Muscle of back (tissue), 3 donors: ENCODE measurements at regions not wholly inside any gene's neighbourhood (a gene's known extent, or its start where the extent isn't known, plus 50 kb on each side); places are given as distances from the start of the nearest gene placed in this dataset.

ENCODE experiments used
- DNase-seq, 3 donors: peaks; one replicate each; pipeline versions ENCODE4 v3.0.0 to v3.0.0-alpha.2; 2013

- DNase-seq, result no peak
These were observed 178.7 kb upstream of the MGAT5 start for GRCh38 chr2:134075204-134075603.

- peak; percentile 52 to 77 (median 66) for DNase-seq
These were observed 175.5 kb upstream of the MGAT5 start for GRCh38 chr2:134078354-134078753.

GRCh38 chr2:134079373-134079772 is 174.5 kb upstream of the MGAT5 start:
- no peak for DNase-seq

GRCh38 chr2:134080386-134081089 is 173.3 kb upstream of the MGAT5 start:
- DNase-seq, result peak; percentile 27 to 78 (median 56)

GRCh38 chr2:134081238-134081938 is 172.5 kb upstream of the MGAT5 start:
- peak in 2 of 3 donors; percentile 10 to 64 for DNase-seq

GRCh38 chr2:134083548-134083947 is 170.3 kb upstream of the MGAT5 start:
- no peak for DNase-seq

- no peak for DNase-seq
These were observed 167.2 kb upstream of the MGAT5 start for GRCh38 chr2:134086594-134087219.

- DNase-seq, result no peak
These were observed 166.4 kb upstream of the MGAT5 start for GRCh38 chr2:134087371-134087921.

GRCh38 chr2:134089454-134089853 is 164.4 kb upstream of the MGAT5 start:
- DNase-seq, result no peak

- no peak for DNase-seq
These were observed 156.1 kb upstream of the MGAT5 start for GRCh38 chr2:134097740-134098139.

- no peak for DNase-seq
These were observed 155.6 kb upstream of the MGAT5 start for GRCh38 chr2:134098321-134098720.

GRCh38 chr2:134099273-134099672 is 154.6 kb upstream of the MGAT5 start:
- no peak for DNase-seq

- DNase-seq, result no peak
These were observed 150.7 kb upstream of the MGAT5 start for GRCh38 chr2:134103196-134103595.

GRCh38 chr2:134104754-134105153 is 149.1 kb upstream of the MGAT5 start:
- DNase-seq, result no peak

GRCh38 chr2:134107402-134107801 is 146.5 kb upstream of the MGAT5 start:
- no peak for DNase-seq

GRCh38 chr2:134108113-134108512 is 145.8 kb upstream of the MGAT5 start:
- DNase-seq, result peak in 1 of 3 donors; percentile 21

GRCh38 chr2:134109246-134109645 is 144.6 kb upstream of the MGAT5 start:
- no peak for DNase-seq

- no peak for DNase-seq
These were observed 144.1 kb upstream of the MGAT5 start for GRCh38 chr2:134109725-134110124.

GRCh38 chr2:134110532-134110931 is 143.3 kb upstream of the MGAT5 start:
- DNase-seq, result no peak

GRCh38 chr2:134117676-134118075 is 136.2 kb upstream of the MGAT5 start:
- peak in 1 of 3 donors; percentile 29 for DNase-seq

- peak; percentile 82 to 92 (median 90) for DNase-seq
These were observed 135.4 kb upstream of the MGAT5 start for GRCh38 chr2:134118279-134119116.
